GM19463 (cell line): ENCODE measurements at regions not wholly inside any gene's neighbourhood (a gene's known extent, or its start where the extent isn't known, plus 50 kb on each side); places are given as distances from the start of the nearest gene placed in this dataset.

Source experiments
- ATAC-seq: cut with Tn5 transposase; IDR thresholded peaks from one replicate; pipeline ENCODE4 v1.9.1; 2021; ENCODE audit warnings: mild to moderate bottlenecking, moderate library complexity; ENCODE audit not compliant: unreplicated experiment

DNA sequence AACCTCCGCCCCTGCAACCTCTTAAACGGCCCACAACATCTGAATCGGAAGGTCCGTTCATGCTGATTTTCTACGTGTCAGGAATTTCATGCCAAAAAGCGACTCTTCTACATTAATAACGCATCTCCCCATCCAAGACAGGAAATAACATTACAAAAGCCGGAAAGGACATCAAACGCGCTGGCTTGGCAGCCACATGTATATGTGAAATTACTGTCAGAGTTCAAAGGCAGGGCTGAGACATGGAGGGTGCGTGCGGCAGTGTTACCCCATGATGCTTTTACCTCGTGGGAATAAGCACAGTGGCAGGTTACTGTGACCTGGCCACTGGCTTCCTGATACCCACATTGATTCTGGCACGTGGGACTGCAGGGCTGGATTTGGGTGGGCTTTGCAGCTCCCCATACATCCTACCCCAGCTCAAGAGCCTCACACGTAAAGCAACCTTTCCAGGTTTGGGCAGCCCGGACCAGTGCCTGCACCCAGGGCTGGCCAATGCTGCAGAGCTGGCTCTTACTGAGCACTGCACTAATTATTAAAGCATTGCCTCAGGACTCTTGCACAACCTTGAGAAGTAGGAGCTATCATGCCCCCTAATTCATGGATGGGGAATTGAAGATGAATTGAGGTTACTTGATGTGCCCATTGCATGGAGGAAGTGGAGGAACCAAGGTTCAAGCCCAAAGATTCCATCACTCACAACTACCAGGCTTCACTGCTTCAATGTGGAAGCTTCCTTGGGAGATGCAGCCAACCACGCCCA, 120.6 kb upstream of the FOXF1 start:
- ATAC-seq, result no peak

DNA sequence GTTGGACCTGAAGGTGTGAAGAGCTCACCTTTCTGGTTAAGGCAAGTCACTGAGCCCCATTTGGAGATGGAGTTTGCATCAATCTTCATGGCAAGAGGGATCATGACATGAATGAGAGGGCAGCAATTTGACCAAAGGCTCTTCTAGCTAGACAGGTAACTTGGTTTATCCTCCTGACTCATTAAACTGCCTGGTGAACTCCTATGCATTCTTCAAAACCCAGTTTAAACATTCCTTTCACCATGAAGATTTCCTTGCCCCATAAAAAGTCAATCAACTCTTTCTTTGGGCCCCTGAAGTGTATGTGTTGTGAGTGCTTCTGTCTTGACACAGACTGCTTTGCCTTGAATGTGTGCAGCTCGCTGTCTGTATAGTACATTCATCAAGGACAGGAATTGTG, 120.0 kb upstream of the FOXF1 start:
- ATAC-seq, result no peak

DNA sequence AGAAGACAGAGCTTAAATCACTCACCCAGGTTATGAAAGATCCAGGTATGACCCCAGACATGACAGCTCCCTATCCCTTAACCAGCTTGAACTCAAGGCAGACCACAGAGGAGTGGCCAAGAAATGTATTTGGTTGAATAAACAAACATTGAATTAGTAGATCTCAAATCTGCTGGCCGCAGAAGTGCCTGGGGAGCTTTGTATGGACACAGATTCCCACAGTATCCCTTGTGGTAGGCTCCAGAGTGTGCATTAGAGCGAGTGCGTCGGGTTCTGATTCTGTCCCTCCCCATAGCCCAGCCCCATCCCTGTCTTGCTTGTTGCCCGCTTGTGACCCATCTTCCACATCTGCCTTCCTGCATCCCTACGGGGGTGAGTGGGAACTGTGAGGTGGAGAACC, 118.8 kb upstream of the FOXF1 start:
- no peak for ATAC-seq

DNA sequence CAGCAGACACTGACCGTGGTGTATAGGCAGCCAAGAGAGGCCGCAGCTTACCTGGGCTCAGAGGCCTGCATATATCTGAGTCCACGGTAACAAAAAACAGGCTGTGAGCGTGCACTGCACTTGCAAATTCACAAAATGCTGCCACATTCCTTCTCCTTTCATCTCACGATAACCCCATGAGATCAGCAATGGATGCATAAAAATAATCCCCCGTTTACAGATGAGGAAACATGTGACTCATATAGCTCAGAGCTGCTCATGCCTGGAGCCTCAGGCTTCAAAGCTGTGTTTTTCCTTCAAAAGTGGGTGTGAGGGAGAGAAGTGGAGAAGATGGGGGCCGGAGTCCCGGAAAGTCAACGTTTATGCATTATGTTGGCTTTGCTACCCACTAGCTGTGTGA, 118.3 kb upstream of the FOXF1 start:
- no peak for ATAC-seq

GRCh38 chr16:86392436-86393152, 117.7 kb upstream of the FOXF1 start:
- ATAC-seq, result no peak

- no peak for ATAC-seq
Observed at GRCh38 chr16:86393907-86394626, 116.3 kb upstream of the FOXF1 start.

DNA sequence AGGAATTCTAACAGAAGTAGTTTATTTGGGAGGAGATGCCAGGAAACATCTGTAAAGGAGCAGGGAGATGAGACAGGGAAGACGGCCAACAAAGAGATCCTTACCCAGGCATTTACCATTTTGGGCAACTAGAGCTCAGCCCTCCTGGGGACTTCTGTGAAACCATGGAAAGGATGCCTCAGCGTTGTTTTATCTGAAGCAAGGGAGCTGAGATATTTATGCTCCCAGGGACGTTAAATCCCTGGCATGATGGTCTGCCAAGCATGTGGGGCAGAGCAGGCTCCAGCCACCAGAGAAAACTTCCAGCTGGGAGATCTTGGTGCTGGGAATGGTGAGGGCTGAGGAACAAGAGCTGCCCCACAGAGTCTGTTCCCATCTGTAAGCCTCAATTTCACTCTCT, 114.8 kb upstream of the FOXF1 start:
- no peak for ATAC-seq

DNA sequence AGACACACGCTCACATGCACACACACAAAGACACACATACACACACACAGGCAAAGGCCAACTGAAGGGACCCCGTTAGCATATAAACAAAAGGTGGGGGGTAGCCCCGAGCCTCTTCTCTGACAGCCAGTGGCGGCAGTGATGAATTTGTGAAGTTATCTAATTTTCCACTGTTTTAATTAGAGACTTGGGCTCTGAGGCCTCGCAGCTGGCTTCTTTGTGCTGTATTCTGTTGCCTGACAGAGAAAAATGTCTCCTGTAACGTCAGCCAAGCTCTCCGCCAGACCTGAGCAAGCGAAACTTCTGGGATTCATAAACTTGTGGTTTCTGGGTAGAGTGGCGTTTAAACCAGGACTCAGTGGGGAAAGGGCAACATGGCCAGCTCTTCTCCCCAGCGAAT, 113.9 kb upstream of the FOXF1 start:
- no peak for ATAC-seq

GRCh38 chr16:86396901-86397311, 113.4 kb upstream of the FOXF1 start:
- no peak for ATAC-seq

GRCh38 chr16:86398201-86398600, 112.1 kb upstream of the FOXF1 start:
- ATAC-seq, result no peak

DNA sequence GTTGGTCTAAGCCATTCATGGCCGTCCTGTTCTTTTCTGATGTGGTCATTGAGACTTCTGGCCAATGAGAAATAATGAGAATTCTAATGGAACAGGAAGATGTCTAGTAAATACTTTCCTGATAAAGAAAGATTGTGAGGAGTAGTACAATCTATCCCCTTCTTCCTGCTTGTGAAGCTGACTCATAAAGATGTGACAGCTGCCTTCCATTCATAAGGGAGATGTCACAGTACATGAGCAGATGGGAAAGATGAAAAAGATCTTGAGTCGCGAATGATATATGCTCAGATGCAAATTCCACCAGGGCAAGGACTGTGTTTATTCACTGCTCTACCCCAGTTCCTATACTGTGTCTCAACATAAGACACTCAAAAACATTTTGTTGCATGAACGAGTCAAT, 111.7 kb upstream of the FOXF1 start:
- no peak for ATAC-seq

GRCh38 chr16:86401126-86401525, 109.2 kb upstream of the FOXF1 start:
- ATAC-seq, result no peak

DNA sequence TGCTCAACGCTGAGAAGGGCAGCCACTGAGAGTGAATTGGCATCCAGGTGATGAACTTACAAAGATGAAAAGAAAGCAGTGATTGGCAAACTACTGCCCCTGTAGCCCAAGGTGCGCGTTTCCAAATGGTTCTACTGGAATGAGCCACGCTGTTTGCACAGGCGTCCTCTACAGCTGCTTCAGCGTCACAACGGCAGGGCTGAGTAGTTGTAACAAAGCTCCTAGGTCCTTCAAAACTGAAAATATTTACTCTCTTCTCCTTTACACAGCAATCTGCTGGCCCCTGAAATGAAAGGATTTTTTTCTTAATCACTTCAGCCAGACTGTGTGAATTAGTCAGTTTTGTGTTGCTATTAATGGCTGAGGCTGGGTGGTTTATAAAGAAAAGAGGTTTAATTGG, 107.2 kb upstream of the FOXF1 start:
- no peak for ATAC-seq

- no peak for ATAC-seq
Observed at GRCh38 chr16:86403541-86404163, 106.7 kb upstream of the FOXF1 start.

GRCh38 chr16:86404678-86405077, 105.6 kb upstream of the FOXF1 start:
- ATAC-seq, result no peak

DNA sequence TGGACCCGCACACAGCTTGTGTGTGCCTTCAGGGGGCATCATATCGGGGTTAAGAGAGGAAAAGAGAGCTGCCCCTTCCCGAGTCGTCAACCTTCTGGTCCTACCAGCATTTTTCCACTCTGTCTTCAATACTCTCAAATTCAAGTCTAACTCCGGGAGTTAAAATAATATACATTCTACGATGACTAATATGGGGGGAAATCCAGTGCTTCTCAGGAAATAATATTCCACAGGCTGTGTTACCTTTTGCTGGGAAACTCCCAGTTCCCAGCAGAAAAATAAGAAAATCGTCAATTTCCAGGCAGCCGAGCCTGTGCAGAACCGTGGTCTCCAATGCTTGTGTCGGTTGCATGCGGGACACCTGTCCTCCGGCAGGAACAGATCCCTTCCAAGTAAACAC, 105.0 kb upstream of the FOXF1 start:
- ATAC-seq, result no peak

DNA sequence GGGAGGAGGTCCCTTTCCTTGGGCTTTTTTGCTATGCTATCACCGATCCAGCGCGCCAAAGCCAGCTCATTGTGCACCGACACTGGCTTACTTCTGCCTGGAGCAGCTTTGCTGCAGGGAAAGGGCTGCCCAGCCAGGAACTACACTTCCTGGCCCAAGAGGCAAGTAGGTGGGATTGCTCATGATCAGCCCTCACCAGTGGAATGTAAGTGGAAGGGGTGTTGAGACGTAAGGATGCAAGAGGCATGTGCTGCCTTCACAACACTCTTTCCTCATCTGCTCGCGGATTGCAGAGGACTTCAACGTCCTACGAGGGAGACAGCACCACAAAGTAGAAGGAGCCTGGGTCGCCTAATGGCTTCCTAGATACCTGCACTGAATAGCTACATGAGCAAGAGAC, 104.3 kb upstream of the FOXF1 start:
- ATAC-seq, result no peak

- ATAC-seq, result no peak
Observed at GRCh38 chr16:86408685-86409084, 101.6 kb upstream of the FOXF1 start.

DNA sequence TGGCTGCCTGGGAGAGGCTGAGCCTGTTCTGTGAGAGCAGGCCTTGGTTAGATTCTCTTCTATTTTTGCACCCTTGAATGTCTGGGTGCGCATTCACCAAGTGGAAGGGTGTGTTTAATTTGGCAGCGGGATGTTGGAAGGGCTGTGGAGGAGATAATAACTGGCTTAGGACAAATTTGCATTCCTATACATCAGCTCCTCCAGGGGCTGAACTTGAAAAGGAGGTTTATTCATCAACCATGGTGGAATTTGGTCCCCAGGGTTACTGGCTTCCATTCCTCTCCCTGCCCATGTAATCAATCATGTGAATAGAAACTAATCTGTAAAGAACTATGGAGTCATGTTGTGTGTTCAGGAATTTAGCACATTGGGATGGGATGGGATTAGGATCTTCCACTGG, 100.2 kb upstream of the FOXF1 start:
- no peak for ATAC-seq

GRCh38 chr16:86410529-86410928, 99.8 kb upstream of the FOXF1 start:
- ATAC-seq, result no peak

DNA sequence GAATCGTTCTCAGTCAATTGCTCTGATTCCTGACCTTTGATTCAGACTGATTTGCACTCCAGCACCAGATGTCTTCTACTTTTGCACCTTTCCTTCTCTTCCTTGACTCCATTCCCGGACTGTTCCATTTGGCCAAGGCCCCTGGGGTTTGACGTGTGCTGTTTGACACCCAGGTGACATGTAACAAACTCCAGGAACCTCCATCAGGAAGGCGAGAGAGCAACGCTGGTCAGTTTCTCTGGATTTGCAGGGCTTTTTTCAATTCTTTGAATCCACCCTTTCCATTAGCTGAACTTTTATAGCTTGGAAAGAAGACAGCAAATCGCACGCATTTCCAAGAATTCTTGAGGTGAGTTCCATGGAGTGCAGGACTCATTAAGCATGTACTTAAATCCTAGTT, 98.4 kb upstream of the FOXF1 start:
- ATAC-seq, result no peak
